ENCODE measurements at regions not wholly inside any gene's neighbourhood (a gene's known extent, or its start where the extent isn't known, plus 50 kb on each side); places are given as distances from the start of the nearest gene placed in this dataset.

- no peak for DNase-seq
Observed at GRCh38 chr15:81507831-81508230, 133.8 kb upstream of the TMC3 start.

GRCh38 chr15:81506936-81507335 lies 132.9 kb upstream of the TMC3 start:
- DNase-seq: no peak

GRCh38 chr15:81506071-81506470 lies 132.1 kb upstream of the TMC3 start:
- no peak for DNase-seq

DNA sequence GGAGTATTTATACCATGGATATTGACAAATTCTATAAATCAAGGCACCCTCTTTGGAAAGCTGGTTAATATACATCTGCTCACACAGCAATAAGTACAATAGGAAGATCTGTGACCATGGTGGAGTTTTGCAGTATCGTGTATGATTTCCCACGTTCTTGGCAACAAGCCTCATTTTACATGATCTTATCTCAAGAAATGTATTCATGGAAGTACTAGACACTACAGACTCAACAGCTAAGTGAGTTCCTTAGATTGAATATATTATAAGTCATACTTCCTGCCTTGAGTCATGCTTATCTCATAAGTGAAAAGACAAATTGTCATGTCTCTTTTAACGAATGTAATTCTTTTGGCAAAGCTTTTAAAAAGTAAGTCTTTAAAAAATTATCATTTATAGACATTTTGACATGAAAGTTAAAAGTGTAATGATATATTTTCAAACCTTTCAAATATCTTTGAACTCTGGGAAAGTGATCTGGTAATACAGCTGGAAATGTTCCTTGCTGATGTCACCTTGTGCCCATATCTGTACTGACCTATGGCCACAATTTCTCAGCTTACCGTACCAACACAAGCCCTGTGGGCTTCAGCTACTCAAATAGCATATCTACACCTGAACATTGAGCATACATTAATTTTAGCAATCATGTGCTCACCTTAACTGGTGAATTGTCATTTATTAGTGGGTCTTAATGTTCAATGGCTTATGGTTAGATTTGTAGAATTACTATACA lies 130.3 kb upstream of the TMC3 start:
- DNase-seq: peak; percentile 72

DNA sequence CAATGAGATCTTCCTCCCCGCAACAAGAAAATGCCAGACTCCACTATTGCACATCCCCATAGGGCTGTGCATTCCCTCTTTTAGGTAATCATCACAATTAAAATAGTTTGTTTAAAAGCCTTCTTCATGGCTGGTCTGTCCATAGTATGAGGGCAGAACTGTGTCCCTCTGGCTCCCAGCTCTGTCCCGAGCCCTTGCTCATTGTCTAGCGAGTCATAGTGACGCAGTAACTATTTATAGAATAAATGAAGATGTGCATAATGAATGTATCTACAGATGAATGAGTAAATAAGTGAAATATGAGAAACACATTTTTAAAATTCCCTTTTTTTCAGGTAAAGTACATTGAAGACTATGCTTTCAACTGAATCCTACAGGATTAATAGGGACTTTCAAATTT lies 128.4 kb upstream of the TMC3 start:
- peak; percentile 8 for DNase-seq

- no peak for DNase-seq
Observed at GRCh38 chr15:81500081-81500480, 126.1 kb upstream of the TMC3 start.

DNA sequence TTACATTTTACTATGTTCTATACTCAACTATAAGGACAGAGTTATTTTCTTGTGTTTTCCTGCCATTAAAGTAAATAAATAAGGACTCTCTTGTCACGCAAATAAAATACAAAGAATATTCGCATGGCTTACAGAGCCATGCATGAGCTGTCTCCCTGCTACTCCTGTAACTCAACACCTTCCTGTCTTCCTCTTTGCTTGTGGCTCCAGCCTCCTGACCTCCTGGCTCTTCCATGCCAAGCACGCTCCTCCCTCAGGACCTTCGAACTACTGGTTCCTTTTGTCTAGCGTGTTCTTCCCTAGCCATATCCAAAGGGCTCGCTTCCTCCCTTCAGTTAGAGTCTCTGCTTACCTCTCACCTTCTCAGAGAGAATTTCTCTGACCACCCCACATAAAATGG lies 124.3 kb upstream of the TMC3 start:
- DNase-seq: no peak

- DNase-seq: no peak
Observed at GRCh38 chr15:81497238-81497637, 123.2 kb upstream of the TMC3 start.

- DNase-seq: no peak
Observed at GRCh38 chr15:81495780-81496467, 121.9 kb upstream of the TMC3 start.

DNA sequence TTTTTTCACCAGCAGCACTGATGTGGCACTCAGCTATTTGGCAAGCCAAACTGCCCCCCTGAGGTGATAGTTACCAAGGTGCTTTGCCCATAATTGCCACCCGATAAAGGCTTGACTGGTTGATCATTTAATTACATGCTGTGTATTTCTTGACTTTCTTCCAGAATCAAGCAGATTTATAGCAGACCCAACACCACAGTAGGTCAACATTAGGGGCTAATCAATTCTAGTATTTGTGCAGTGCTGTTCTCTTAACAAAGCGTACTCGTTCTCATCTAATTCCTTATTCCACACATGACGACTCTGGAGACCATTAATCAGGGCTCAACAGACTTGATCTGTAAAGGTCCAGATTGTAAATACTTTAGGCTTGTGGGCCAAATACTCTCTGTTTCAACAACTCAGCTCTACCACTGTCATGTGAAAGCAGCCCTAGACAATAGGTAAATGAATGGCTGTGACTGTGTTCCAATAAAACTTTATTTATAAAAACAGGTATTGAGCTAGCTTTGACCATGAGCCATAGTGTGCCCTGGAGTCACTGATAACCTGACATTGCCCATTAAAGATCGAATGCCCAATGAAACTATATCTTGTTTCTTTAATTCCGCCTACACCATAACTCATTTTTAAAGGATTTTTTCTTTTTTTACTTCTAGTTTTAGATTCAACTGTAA lies 119.1 kb upstream of the TMC3 start:
- no peak for DNase-seq

DNA sequence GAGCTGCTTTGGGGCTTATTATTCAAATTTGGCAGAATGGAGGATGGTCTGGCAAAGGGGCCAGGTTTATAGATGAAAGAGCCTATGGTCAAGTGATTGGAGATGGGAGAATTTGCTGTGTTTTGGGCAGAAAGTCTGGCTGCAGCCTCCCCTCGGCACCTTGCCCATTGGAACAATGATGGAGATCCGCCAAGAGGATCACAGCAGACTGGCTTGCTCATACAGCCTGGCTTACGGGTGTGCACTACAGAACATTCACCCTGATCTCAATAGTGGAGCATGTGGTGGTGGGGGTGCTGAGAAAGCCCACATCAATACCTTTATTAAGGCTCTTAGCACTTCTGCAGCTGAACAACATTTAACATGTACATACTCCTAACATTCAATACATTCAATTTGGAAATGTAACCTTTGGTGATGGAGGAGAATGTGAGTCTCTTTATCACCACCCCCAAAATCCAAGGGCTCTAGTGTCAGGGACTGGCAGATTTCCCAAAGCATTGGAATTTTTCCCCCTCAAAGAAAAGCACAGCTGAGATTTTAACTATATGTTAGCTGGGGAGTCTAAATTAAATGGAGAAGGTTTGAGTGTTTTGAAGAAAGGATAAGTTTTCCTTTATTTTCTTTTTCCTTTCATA lies 118.4 kb upstream of the TMC3 start:
- no peak for DNase-seq

DNA sequence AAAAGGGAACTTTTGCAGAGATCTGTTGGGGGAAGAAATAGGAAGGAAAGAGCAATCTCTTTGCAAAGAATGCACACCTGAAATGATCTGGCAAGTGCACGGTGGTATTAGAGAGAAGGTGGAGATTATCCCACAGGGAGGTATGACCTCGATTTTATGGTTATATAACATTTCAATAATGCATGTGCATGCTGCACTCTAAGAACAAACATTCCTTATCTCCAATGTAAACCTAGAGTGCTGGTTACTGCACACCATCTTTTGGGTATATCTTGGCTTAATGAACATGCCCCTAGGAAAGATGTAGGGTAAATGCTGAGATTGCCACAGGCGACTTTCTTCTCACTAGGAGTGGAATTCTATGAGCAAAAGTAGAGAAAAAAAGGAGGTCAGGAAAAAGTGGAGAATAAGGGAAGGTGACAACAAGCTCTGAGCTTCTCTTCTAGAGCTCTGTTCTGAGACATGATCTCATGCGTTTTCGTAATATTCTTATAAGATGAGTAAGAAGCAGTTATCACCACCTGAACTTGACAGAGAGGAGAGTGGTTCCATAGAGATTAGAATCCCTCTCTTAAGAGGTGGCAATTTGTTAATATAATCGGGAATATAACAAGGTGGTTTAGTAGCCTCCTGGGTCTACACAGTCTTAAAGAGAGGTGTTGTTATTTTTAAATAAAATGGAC lies 117.5 kb upstream of the TMC3 start:
- DNase-seq: no peak

DNA sequence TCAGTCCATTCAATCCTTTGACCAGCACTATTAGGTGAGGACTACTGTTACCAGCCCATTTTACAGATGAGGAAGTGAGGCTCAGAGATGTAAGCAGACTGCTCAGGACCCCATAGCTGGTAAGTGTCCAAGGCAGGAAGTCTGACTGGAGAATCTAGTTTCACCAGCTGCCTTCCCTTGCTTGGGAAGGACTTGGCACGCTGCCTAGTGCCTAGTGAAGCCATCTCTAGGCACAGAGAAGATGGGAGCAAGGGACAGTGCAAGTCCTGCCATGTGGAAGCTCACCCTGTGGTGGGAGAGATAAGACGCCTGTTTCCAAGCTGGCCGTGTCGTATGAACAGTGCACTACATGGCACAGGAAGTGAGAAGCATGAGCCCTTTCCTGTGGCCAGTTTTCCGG lies 111.8 kb upstream of the TMC3 start:
- DNase-seq: no peak

- no peak for DNase-seq
Observed at GRCh38 chr15:81484086-81484955, 110.3 kb upstream of the TMC3 start.

- DNase-seq: no peak
Observed at GRCh38 chr15:81483496-81483895, 109.5 kb upstream of the TMC3 start.

DNA sequence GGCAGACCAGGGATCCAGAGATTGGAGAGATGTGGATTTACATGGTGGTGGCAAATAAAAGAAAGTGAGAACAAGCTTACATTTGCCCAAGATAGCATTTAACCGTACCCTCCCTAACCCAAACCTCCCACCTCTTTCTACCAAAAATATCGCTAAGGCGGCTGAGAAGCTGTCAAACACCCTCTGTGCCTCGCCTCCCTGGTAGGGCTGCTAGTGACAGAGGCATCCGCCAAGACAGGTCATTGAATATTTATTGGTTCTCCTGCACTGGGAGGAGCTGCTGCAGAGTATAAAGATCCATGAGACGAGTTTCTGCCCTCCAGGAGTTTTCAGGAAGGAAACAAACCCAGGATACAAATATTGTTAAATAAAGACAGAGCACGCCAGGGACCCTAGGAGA lies 107.3 kb upstream of the TMC3 start:
- no peak for DNase-seq

DNA sequence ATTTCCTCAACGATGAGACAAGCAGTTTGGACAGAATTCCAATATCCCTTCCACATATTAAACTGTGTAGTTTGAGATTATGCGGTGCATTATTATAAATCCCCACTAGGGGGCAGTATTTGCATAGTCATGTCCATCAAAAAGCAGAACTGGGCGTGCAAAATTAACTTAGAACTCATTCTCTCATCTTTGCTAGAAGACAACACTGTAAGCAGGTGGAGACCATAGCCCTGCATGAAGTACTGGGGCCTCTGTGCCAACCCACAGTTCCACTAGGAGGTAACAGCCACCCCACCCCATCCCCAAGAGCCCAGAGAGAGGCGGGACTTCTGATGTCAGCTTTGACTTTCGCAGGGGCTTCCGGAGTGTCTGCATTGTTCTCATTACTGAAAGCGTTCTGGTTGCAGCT lies 106.6 kb upstream of the TMC3 start:
- peak; percentile 59 for DNase-seq

DNA sequence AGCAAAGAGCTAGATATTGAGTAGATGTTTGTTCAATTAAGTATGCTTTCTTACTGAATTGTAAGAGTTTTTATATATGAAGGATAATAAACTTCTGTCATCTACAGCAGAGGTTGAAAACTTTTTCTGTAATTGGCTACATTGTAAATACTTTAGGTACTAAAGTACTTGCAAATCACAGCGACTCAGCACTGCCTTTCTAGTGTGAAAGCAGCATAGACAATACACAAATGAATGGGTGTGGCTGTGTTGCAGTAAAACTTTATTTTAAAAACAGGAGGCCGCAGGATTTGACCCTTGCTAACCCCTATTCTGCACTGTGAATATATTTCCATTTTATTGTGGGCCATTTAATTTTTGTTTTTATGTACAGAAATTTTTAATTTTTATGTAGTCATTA lies 104.3 kb upstream of the TMC3 start:
- no peak for DNase-seq

- DNase-seq: no peak
Observed at GRCh38 chr15:81475926-81476325, 101.9 kb upstream of the TMC3 start.

DNA sequence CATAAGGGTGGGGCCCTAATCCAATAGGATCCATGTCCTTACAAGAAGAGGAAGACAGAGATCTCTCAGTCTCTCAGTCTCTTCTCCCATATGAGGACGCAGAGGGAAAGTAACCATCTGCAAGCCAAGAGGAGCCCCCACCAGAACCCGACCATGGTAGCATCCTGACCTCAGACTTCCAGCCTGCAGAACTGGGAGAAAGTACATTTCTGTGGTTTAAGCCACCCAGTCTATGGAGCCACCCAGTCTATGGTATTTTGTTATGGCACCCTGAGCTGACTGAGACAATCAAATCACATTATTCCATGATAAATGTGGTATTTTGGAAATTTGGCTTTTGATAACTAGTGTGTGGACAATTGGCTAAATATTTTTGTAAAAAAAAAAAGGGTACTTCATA lies 101.5 kb upstream of the TMC3 start:
- DNase-seq: no peak

DNA sequence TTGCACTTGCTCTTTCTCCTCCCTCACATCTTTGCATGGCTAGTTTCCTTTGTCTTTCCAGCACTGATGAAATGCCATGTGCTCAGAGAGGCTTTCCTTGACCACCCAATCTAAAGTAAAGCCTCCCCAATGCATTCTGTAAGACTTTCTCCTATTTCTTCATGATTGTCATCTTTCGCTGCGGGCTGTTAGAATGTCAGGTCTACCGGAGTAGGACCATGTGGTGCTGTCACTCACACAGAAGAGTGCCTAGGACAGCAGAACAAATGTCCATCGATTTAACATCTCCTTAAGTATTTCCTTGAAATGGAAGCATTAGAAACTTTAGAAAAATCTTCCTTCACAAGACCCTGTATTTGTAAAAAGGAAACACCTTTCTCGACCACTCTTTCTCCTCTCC lies 99.9 kb upstream of the TMC3 start:
- no peak for DNase-seq

DNA sequence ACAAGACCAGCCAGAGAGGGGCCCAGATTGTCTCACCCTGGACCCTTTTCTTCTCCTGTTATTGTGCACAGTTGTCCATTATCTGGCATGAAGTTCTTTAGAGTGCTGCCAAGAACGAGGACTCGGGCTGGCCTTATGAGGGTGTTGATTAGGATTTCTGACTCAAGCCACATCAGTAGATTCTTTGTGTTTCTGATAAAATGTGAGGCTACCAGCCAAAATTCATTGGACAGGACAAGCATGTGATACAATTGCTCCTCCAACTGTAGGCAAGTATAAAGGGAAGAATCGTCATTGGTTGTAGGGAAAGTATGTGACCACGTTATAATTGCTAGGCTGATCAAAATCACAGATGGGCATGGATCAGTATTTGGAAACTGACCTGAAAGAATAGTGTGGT lies 99.2 kb upstream of the TMC3 start:
- DNase-seq: no peak

All from EL (cell line).